Pancreas (tissue), 10 donors: ENCODE measurements at regions not wholly inside any gene's neighbourhood (a gene's known extent, or its start where the extent isn't known, plus 50 kb on each side); places are given as distances from the start of the nearest gene placed in this dataset.
A peak's percentile ranks its signal among the peaks of the same experiment; 100 is the strongest.

Source experiments
- ATAC-seq, 4 donors: fragments of 200-7000 bp; cut with Tn5 transposase; one replicate each; pipeline versions ENCODE4 v1.8.0 to v1.9.1; 2020; ENCODE audit warnings: mild to moderate bottlenecking in 4 of 4, moderate library complexity in 4 of 4
- DNase-seq, 6 donors: peaks; one replicate each; pipeline ENCODE4 v3.0.0-alpha.2; 2020
- FAIRE-seq: peaks from 2 replicates; lab custom pipeline; 2012; peaks lifted over from hg19 to GRCh38; lab: Jason Lieb, UNC
- H3K27ac ChIP-seq, 4 donors: fragments of 200-600 bp; sonication (generic); 1 replicate in 3 of 4; 2 replicates in 1 of 4; pipeline versions ENCODE4 v1.5.0 to v1.8.0; 2020
- H3K27me3 ChIP-seq, 4 donors: fragments of 200-600 bp; one replicate each; pipeline ENCODE4 v1.8.0; 2021
- H3K36me3 ChIP-seq, 3 donors: fragments of 200-600 bp; sonication (generic) in 1 of 3; one replicate each; pipeline versions ENCODE4 v1.5.0 to v1.8.0; 2020 to 2021
- H3K4me1 ChIP-seq, 3 donors: fragments of 200-600 bp; one replicate each; pipeline ENCODE4 v1.8.0; 2021
- H3K4me3 ChIP-seq, 4 donors: fragments of 200-600 bp; sonication (generic) in 2 of 4; one replicate each; pipeline versions ENCODE4 v1.5.0 to v1.8.0; 2020 to 2021
- H3K9me3 ChIP-seq, 4 donors: fragments of 200-600 bp; one replicate each; pipeline ENCODE4 v1.8.0; 2021
- CTCF ChIP-seq, 4 donors: fragments of 200-600 bp; sonication (generic) in 3 of 4; IDR thresholded peaks; one replicate each; pipeline versions ENCODE4 v1.5.0 to v1.8.0; 2021; ENCODE audit warnings: antibody characterized with exemption in 4 of 4
- WGBS, 2 donors: extraction: QIAGEN DNeasy Blood & Tissue Kit; methylation state at CpG; one replicate each; pipeline ENCODE4 v1.1.7; 2013; 5-methylcytosine and 5-hydroxymethylcytosine counted together
- intact Hi-C, 3 donors: fragments of 100-400 bp; cut with DNase I; formaldehyde crosslinking; loops; one replicate each; pipeline versions ENCODE4 v1.11.1 to v1.14.2; 2022
- donor health status: healthy with polysubstance abuse.
- donor health status: DM: no; HTN: no; CAD: no; lungs with moderate emphysema.
- donor health status: DM: no; HTN: no; CAD: no.
- donor health status: control.
- donor health status: control.
- donor health status: Bipolar disorder and iron deficiency.
- donor health status: DM: yes; HTN: yes; CAD: no.
- donor health status: DM: no; HTN: no; CAD: no.
- donor health status: DM: no; HTN: no; CAD: no.
- donor health status: DM: yes; HTN: yes; CAD: no.

DNA sequence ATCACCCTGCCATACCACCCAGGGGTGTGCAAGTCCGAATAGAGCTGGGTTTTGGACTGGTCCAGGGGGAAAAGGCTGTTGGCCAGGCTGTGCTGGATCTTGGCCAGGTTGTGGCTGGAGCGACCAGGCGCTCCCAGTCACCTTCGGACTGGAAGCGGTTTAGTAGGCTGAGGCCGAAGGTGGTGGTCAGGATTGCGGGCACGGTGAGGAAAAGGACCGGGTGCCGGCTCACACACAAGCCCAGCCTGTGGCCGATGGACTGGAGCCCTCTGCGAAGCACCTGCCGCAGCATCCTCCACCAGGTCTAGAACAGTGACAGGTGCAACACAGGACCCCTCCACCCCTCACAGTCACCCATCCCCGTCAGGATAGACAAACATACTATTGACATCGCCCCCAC lies 590.6 kb upstream of the PTCHD4 start:
- FAIRE-seq, result no peak
- 73 to 83% methylated on average over 15 of the region's 15 CpGs for WGBS, 2 donors
- DNase-seq, result peak in 1 of 6 donors; percentile 35

GRCh38 chr6:48695872-48696271 lies 584.9 kb upstream of the PTCHD4 start:
- intact Hi-C loops, result no loop called here

More for the DNA sequence above, 590.6 kb upstream of the PTCHD4 start:
- Histone ChIP-seq H3K27me3 (no peaks in the 10 kb centered on the region), H3K4me3 (no peak overlapping the region), H3K36me3 (no peaks in the 10 kb centered on the region), H3K9me3 (no peaks in the 10 kb centered on the region), H3K27ac (no peak overlapping the region), H3K4me1 (no peaks in the 10 kb centered on the region)
- intact Hi-C loops, result no loop called here
- no peak for TF ChIP-seq CTCF (IDR thresholded peaks at IDR 0.05)
- no peak for ATAC-seq

GRCh38 chr6:48691420-48691819 lies 580.4 kb upstream of the PTCHD4 start:
- no peaks in the 10 kb centered on the region for H3K36me3 ChIP-seq
- H3K27me3 ChIP-seq, result no peaks in the 10 kb centered on the region
- H3K4me1 ChIP-seq, result no peaks in the 10 kb centered on the region
- FAIRE-seq, result no peak
- no peak overlapping the region for H3K4me3 ChIP-seq
- ATAC-seq, result no peak
- 59 to 86% methylated on average over 2 of the region's 2 CpGs for WGBS, 2 donors
- no peak overlapping the region for H3K27ac ChIP-seq
- intact Hi-C loops, result no loop called here
- DNase-seq, result no peak
- no peaks in the 10 kb centered on the region for H3K9me3 ChIP-seq
- TF ChIP-seq CTCF (IDR thresholded peaks at IDR 0.05), result no peak

More at GRCh38 chr6:48695872-48696271, 584.9 kb upstream of the PTCHD4 start:
- FAIRE-seq (no peak), DNase-seq (no peak), ATAC-seq (no peak)
- no peak for TF ChIP-seq CTCF (IDR thresholded peaks at IDR 0.05)
- WGBS, 2 donors, result 57 to 73% methylated on average over 3 of the region's 3 CpGs
- Histone ChIP-seq H3K36me3 (no peaks in the 10 kb centered on the region), H3K27me3 (no peaks in the 10 kb centered on the region), H3K4me3 (no peak overlapping the region), H3K9me3 (no peaks in the 10 kb centered on the region), H3K27ac (no peak overlapping the region), H3K4me1 (no peaks in the 10 kb centered on the region)

- Histone ChIP-seq H3K36me3 (no peaks in the 10 kb centered on the region), H3K27me3 (no peaks in the 10 kb centered on the region), H3K27ac (no peak overlapping the region), H3K9me3 (no peaks in the 10 kb centered on the region), H3K4me1 (no peaks in the 10 kb centered on the region), H3K4me3 (no peak overlapping the region)
- TF ChIP-seq CTCF (IDR thresholded peaks at IDR 0.05), result no peak
- no peak for ATAC-seq
- DNase-seq, result no peak
- FAIRE-seq, result no peak
- intact Hi-C loops, result no loop called here
Measured at GRCh38 chr6:48689498-48689897, 578.5 kb upstream of the PTCHD4 start.

DNA sequence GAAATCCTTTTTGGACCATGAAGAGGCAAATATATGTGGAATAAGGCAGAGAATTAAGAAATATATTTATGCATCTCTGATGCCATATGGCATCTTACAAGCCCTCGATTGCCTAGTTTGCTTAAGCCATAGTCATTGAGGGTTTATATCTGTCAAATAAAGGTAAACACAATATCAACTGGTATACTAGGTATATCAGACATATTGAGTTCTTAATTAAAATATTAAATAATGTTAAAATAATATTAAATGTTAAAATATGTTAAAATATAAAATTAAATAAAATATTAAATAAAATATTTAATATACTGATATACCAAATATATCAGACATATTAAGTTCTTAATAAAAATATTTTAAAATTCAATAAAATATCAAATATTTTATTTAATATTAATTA lies 567.4 kb upstream of the PTCHD4 start:
- Histone ChIP-seq H3K9me3 (no peaks in the 10 kb centered on the region), H3K4me3 (no peak overlapping the region), H3K36me3 (no peaks in the 10 kb centered on the region), H3K4me1 (no peaks in the 10 kb centered on the region), H3K27ac (no peak overlapping the region), H3K27me3 (no peaks in the 10 kb centered on the region)
- intact Hi-C loops, result no loop called here
- ATAC-seq (no peak), DNase-seq (no peak), FAIRE-seq (peak; percentile 99)
- TF ChIP-seq CTCF (IDR thresholded peaks at IDR 0.05), result no peak
- WGBS, 2 donors, result 41 to 63% methylated on average over 1 of the region's 1 CpG
